Neural progenitor cell (in vitro differentiated cells): ENCODE measurements at regions not wholly inside any gene's neighbourhood (a gene's known extent, or its start where the extent isn't known, plus 50 kb on each side); places are given as distances from the start of the nearest gene placed in this dataset.

Experiments used
- DNase-seq: peaks from one replicate; pipeline ENCODE4 v3.0.0-alpha.2; 2016; ENCODE audit warnings: low spot score
- H2AFZ ChIP-seq: fragments of 200-600 bp; sonication (generic); replicated peaks from 2 replicates; pipeline ENCODE4 v1.6.1; 2016; ENCODE audit warnings: antibody characterized with exemption
- H3F3A ChIP-seq: fragments of 200-600 bp; sonication (generic); 2 replicates; pipeline ENCODE4 v1.6.1; 2016; ENCODE audit warnings: antibody characterized with exemption, low read depth
- H3K27ac ChIP-seq: fragments of 200-600 bp; sonication (generic); 2 replicates; pipeline ENCODE4 v1.5.1; 2016; ENCODE audit warnings: mild to moderate bottlenecking
- H3K27me3 ChIP-seq: fragments of 200-600 bp; sonication (generic); 2 replicates; pipeline ENCODE4 v1.6.1; 2016; ENCODE audit warnings: mild to moderate bottlenecking, moderate library complexity
- H3K36me3 ChIP-seq: fragments of 200-600 bp; sonication (generic); 2 replicates; pipeline ENCODE4 v1.5.1; 2016
- H3K4me1 ChIP-seq: fragments of 200-600 bp; sonication (generic); 2 replicates; pipeline ENCODE4 v1.6.1; 2016; ENCODE audit warnings: mixed run types
- H3K4me2 ChIP-seq: fragments of 200-600 bp; sonication (generic); 2 replicates; pipeline ENCODE4 v1.6.1; 2016
- H3K4me3 ChIP-seq: fragments of 200-600 bp; sonication (generic); 2 replicates; pipeline ENCODE4 v1.5.1; 2016
- H3K79me2 ChIP-seq: fragments of 200-600 bp; sonication (generic); 2 replicates; pipeline ENCODE4 v1.6.1; 2016; ENCODE audit warnings: low read depth
- H3K9ac ChIP-seq: fragments of 200-600 bp; sonication (generic); 2 replicates; pipeline ENCODE4 v1.6.1; 2016
- H3K9me3 ChIP-seq: fragments of 200-600 bp; sonication (generic); 2 replicates; pipeline ENCODE4 v1.5.1; 2016; ENCODE audit warnings: low read depth
- H4K20me1 ChIP-seq: fragments of 200-600 bp; sonication (generic); 2 replicates; pipeline ENCODE4 v1.6.1; 2016; ENCODE audit warnings: low read depth
- H3K27ac Mint-ChIP-seq: 3 replicates; pipeline ENCODE4 v1.8.0; 2021; ENCODE audit warnings: mixed read lengths
- H3K27me3 Mint-ChIP-seq: 2 replicates; pipeline ENCODE4 v1.8.0; 2022; ENCODE audit warnings: low read depth, mild to moderate bottlenecking, inconsistent platforms, moderate library complexity, mixed read lengths; ENCODE audit not compliant: insufficient read depth
- H3K36me3 Mint-ChIP-seq: 3 replicates; pipeline ENCODE4 v1.8.0; 2021; ENCODE audit warnings: mixed read lengths
- H3K4me1 Mint-ChIP-seq: 3 replicates; pipeline ENCODE4 v1.8.0; 2021; ENCODE audit warnings: mixed read lengths
- H3K4me3 Mint-ChIP-seq: 3 replicates; pipeline ENCODE4 v1.8.0; 2021; ENCODE audit warnings: mild to moderate bottlenecking, moderate library complexity, mixed read lengths
- H3K9me3 Mint-ChIP-seq: 3 replicates; pipeline ENCODE4 v1.8.0; 2020; ENCODE audit warnings: mixed read lengths
- CTCF ChIP-seq: fragments of 200-600 bp; sonication (generic); IDR thresholded peaks from 2 replicates; pipeline ENCODE4 v1.5.1; 2017; ENCODE audit warnings: antibody characterized with exemption, mild to moderate bottlenecking
- EZH2 ChIP-seq: fragments of 200-600 bp; sonication (generic); IDR thresholded peaks from 2 replicates; pipeline ENCODE4 v1.6.1; 2017; ENCODE audit warnings: antibody characterized with exemption, mild to moderate bottlenecking, moderate library complexity
- EZH2phosphoT487 ChIP-seq: fragments of 200-600 bp; sonication (generic); IDR thresholded peaks from 2 replicates; pipeline ENCODE4 v1.6.1; 2017; ENCODE audit warnings: antibody characterized with exemption

DNA sequence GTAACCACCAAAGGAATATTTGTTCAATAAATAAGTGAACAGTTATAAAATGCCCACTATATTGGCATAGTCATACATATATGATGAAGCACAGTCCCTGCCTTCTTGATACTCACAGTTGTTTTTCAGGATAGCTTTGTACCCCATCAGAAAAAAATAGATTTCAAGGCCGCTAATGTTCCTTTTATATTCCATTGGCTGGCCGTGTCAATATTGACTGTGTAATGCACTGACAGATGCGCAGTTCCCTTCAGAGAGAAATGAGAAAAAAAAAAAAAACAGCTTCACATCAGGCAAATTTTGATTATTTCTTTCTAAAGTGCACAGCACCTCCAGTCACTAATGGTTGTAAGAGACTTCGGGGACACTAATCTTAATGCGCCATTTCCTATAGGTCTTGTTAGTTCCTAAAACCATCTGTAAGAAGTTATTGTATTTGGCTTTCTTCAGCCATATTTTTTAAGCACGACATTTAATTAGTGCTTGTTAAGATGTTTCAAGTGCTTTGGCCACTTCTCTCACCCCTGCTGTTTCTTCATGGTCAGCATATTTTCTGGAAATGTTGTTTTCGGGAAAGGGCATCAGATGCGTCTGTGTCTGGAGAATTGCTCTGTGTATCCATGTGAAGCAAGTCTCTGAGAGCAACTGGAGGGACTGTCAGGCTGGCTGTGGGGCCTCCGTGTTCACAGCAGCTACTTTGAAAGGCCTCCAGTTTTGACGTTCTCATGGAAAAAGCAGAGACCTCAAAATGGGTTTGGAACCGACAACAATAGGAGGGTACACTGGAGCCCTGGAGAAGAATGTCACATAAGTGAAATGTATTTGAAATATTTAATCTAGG, 378.3 kb downstream of the MTX2 start:
- Histone ChIP-seq H3K27me3 (peaks cover 80% of the 10 kb centered on the region), H3K9me3 (no peaks in the 10 kb centered on the region), H3K27ac (no peak overlapping the region), H3K4me3 (no peak overlapping the region), H3K79me2 (no peaks in the 10 kb centered on the region), H3F3A (no peaks in the 10 kb centered on the region), H4K20me1 (no peaks in the 10 kb centered on the region), H3K4me2 (no peak overlapping the region), H3K36me3 (no peaks in the 10 kb centered on the region), H3K4me1 (no peaks in the 10 kb centered on the region), H3K9ac (no peak overlapping the region), H2AFZ (no peak overlapping the region)
- Mint-ChIP-seq H3K27ac (no peak overlapping the region), H3K9me3 (no peaks in the 10 kb centered on the region), H3K4me1 (peaks cover 9% of the 10 kb centered on the region), H3K27me3 (peaks cover 4% of the 10 kb centered on the region), H3K4me3 (no peak overlapping the region), H3K36me3 (no peaks in the 10 kb centered on the region)
- DNase-seq: no peak
- TF ChIP-seq EZH2phosphoT487 (no peak), CTCF (no peak), EZH2 (no peak)

DNA sequence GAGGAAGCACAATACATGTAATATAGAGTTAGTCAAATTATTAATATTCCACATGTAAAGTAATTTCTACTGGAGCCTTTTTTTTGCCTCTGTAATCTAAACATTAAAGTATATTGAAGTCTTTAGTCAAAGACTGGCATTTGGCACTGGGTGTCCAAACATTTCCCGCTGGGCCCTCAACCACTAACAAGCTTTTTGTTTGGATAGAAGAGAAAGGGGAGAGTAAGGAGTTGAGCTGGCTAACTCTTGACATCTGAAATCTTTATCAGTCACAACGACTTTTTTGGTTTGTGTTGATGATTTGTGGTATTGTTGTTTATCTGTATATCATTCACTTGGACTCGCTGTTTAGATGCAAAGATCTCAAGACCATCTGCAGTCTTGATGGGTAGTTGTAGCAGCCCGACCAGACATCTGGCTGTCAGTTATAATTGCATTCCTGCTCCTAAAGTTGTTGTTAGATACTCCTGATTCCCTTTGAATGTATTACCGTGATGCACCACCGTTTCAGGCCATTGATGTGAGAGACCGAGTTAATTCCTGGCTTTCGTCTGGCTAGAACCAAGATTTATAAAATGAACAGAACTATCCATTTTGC, 379.6 kb downstream of the MTX2 start:
- Histone ChIP-seq H3K4me2 (no peak overlapping the region), H4K20me1 (no peaks in the 10 kb centered on the region), H3K4me3 (no peak overlapping the region), H3K9ac (no peak overlapping the region), H3K4me1 (no peaks in the 10 kb centered on the region), H3K36me3 (no peaks in the 10 kb centered on the region), H3F3A (no peaks in the 10 kb centered on the region), H2AFZ (no peak overlapping the region), H3K27me3 (peaks cover 67% of the 10 kb centered on the region), H3K9me3 (no peaks in the 10 kb centered on the region), H3K27ac (no peak overlapping the region), H3K79me2 (no peaks in the 10 kb centered on the region)
- no peaks in the 10 kb centered on the region for H3K9me3 Mint-ChIP-seq
- peaks cover 3% of the 10 kb centered on the region for H3K4me1 Mint-ChIP-seq
- peaks cover 4% of the 10 kb centered on the region for H3K27me3 Mint-ChIP-seq
- no peak overlapping the region for H3K27ac Mint-ChIP-seq
- no peaks in the 10 kb centered on the region for H3K36me3 Mint-ChIP-seq
- H3K4me3 Mint-ChIP-seq: no peak overlapping the region
- DNase-seq: no peak
- TF ChIP-seq EZH2phosphoT487 (no peak), CTCF (no peak), EZH2 (no peak)

GRCh38 chr2:176650104-176650837, 381.0 kb downstream of the MTX2 start:
- no peaks in the 10 kb centered on the region for H4K20me1 ChIP-seq
- Mint-ChIP-seq H3K27ac (no peak overlapping the region), H3K36me3 (no peaks in the 10 kb centered on the region), H3K4me1 (peaks cover 5% of the 10 kb centered on the region), H3K9me3 (no peaks in the 10 kb centered on the region), H3K27me3 (peaks cover 2% of the 10 kb centered on the region), H3K4me3 (no peak overlapping the region)
- H3K4me3 ChIP-seq: no peak overlapping the region
- no peaks in the 10 kb centered on the region for H3F3A ChIP-seq
- H3K4me2 ChIP-seq: no peak overlapping the region
- no peaks in the 10 kb centered on the region for H3K4me1 ChIP-seq
- DNase-seq: no peak
- no peak overlapping the region for H3K27ac ChIP-seq
- no peaks in the 10 kb centered on the region for H3K79me2 ChIP-seq
- H3K9me3 ChIP-seq: no peaks in the 10 kb centered on the region
- no peaks in the 10 kb centered on the region for H3K36me3 ChIP-seq
- H3K9ac ChIP-seq: no peak overlapping the region
- no peak overlapping the region for H2AFZ ChIP-seq
- TF ChIP-seq EZH2 (no peak), CTCF (peak; percentile 37), EZH2phosphoT487 (no peak)
- peaks cover 53% of the 10 kb centered on the region for H3K27me3 ChIP-seq
